Liver (tissue), 8 donors: ENCODE measurements at regions not wholly inside any gene's neighbourhood (a gene's known extent, or its start where the extent isn't known, plus 50 kb on each side); places are given as distances from the start of the nearest gene placed in this dataset.

Experiments used
- DNase-seq: peaks from one replicate; pipeline ENCODE4 v3.0.0-alpha.2; 2017; ENCODE audit warnings: low spot score
- H3K27ac ChIP-seq, 2 donors: one replicate each; pipeline ENCODE4 v1.7.0; 2013; ENCODE audit warnings: inconsistent platforms in 2 of 2, low read length in 2 of 2, control low read depth in 1 of 2, low read depth in 1 of 2, mild to moderate bottlenecking in 1 of 2
- H3K27me3 ChIP-seq, 4 donors: one replicate each; pipeline versions ENCODE4 v1.6.1 to v1.7.0; 2013; ENCODE audit warnings: low read length in 3 of 4, inconsistent platforms in 1 of 4, mild to moderate bottlenecking in 1 of 4, moderate library complexity in 1 of 4; ENCODE audit not compliant: control insufficient read depth in 4 of 4, insufficient read depth in 4 of 4
- H3K36me3 ChIP-seq, 4 donors: one replicate each; pipeline versions ENCODE4 v1.6.1 to v1.7.0; 2013; ENCODE audit warnings: low read length in 3 of 4, mild to moderate bottlenecking in 3 of 4, low read depth in 1 of 4, moderate library complexity in 1 of 4; ENCODE audit not compliant: control insufficient read depth in 4 of 4, insufficient read depth in 3 of 4
- H3K4me1 ChIP-seq, 4 donors: one replicate each; pipeline versions ENCODE4 v1.6.1 to v1.7.0; 2013; ENCODE audit warnings: low read length in 3 of 4, mild to moderate bottlenecking in 3 of 4, moderate library complexity in 1 of 4; ENCODE audit not compliant: control insufficient read depth in 4 of 4, insufficient read depth in 4 of 4
- H3K4me3 ChIP-seq, 3 donors: one replicate each; pipeline versions ENCODE4 v1.6.1 to v1.7.0; 2013; ENCODE audit warnings: low read length in 3 of 3, control low read depth in 1 of 3, low read depth in 1 of 3, mild to moderate bottlenecking in 1 of 3
- H3K9ac ChIP-seq, 2 donors: one replicate each; pipeline ENCODE4 v1.7.0; 2013; ENCODE audit warnings: low read length in 2 of 2, mild to moderate bottlenecking in 2 of 2, moderate library complexity in 2 of 2, control low read depth in 1 of 2, low read depth in 1 of 2
- H3K9me3 ChIP-seq, 4 donors: one replicate each; pipeline versions ENCODE4 v1.6.1 to v1.7.0; 2013; ENCODE audit warnings: low read length in 3 of 4; ENCODE audit not compliant: control insufficient read depth in 4 of 4
- CTCF ChIP-seq: fragments of 150-350 bp; IDR thresholded peaks from 2 replicates; pipeline ENCODE4 v1.5.1; 2017; ENCODE audit warnings: improper control_type of control experiment, low read depth, low read length; ENCODE audit not compliant: missing input control
- EGR1 ChIP-seq, 2 donors: IDR thresholded peaks; 2 replicates each; pipeline ENCODE4 v1.6.1; 2016 to 2018; ENCODE audit warnings: antibody characterized with exemption in 2 of 2, low read depth in 2 of 2
- FOXA1 ChIP-seq: IDR thresholded peaks from 2 replicates; pipeline ENCODE4 v1.6.1; 2016; ENCODE audit warnings: antibody characterized with exemption
- FOXA2 ChIP-seq: IDR thresholded peaks from 2 replicates; pipeline ENCODE4 v1.6.1; 2016; ENCODE audit warnings: antibody characterized with exemption
- GABPA ChIP-seq, 2 donors: IDR thresholded peaks in 1 of 2; conservative IDR thresholded peaks in 1 of 2; 2 replicates each; pipeline ENCODE4 v1.6.1; 2016; ENCODE audit warnings: antibody characterized with exemption in 2 of 2, mild to moderate bottlenecking in 1 of 2, moderate library complexity in 1 of 2
- HNF4A ChIP-seq, 2 donors: conservative IDR thresholded peaks; 2 replicates each; pipeline ENCODE4 v1.6.1; 2016; ENCODE audit warnings: antibody characterized with exemption in 2 of 2, mild to moderate bottlenecking in 2 of 2
- HNF4G ChIP-seq: IDR thresholded peaks from 2 replicates; pipeline ENCODE4 v1.6.1; 2016; ENCODE audit warnings: antibody characterized with exemption
- JUND ChIP-seq, 2 donors: IDR thresholded peaks; 2 replicates each; pipeline ENCODE4 v1.6.1; 2016; ENCODE audit warnings: antibody characterized with exemption in 2 of 2
- NR2F2 ChIP-seq: IDR thresholded peaks from 2 replicates; pipeline ENCODE4 v1.6.1; 2016; ENCODE audit warnings: antibody characterized with exemption
- RAD21 ChIP-seq, 2 donors: IDR thresholded peaks; 2 replicates each; pipeline ENCODE4 v1.6.1; 2016; ENCODE audit warnings: antibody characterized with exemption in 2 of 2, mild to moderate bottlenecking in 2 of 2
- REST ChIP-seq: IDR thresholded peaks from 2 replicates; pipeline ENCODE4 v1.6.1; 2016; ENCODE audit warnings: antibody characterized with exemption, mild to moderate bottlenecking
- RXRA ChIP-seq, 2 donors: IDR thresholded peaks; 2 replicates each; pipeline ENCODE4 v1.6.1; 2017 to 2018; ENCODE audit warnings: antibody characterized with exemption in 2 of 2, mild to moderate bottlenecking in 1 of 2
- SP1 ChIP-seq: IDR thresholded peaks from 2 replicates; pipeline ENCODE4 v1.6.1; 2018; ENCODE audit warnings: antibody characterized with exemption, mild to moderate bottlenecking
- TAF1 ChIP-seq: conservative IDR thresholded peaks from 2 replicates; pipeline ENCODE4 v1.6.1; 2016; ENCODE audit warnings: antibody characterized with exemption, mild to moderate bottlenecking
- YY1 ChIP-seq: IDR thresholded peaks from 2 replicates; pipeline ENCODE4 v1.6.1; 2016; ENCODE audit warnings: antibody characterized with exemption, mild to moderate bottlenecking
- ZBTB33 ChIP-seq: IDR thresholded peaks from 2 replicates; pipeline ENCODE4 v1.6.1; 2016; ENCODE audit warnings: antibody characterized with exemption
- WGBS: extraction: QIAGEN DNeasy Blood & Tissue Kit; methylation state at CpG from one replicate; pipeline ENCODE4 v1.1.7; 2013; 5-methylcytosine and 5-hydroxymethylcytosine counted together
- TF ChIP-seq, protein P1 (sequence below): IDR thresholded peaks from 2 replicates; pipeline ENCODE4 v1.6.1; 2016; ENCODE audit warnings: antibody characterized with exemption
- TF ChIP-seq, protein P2 (sequence below): IDR thresholded peaks from 2 replicates; pipeline ENCODE4 v1.6.1; 2016; ENCODE audit warnings: antibody characterized with exemption
- donor health status: healthy.
- donor health status: healthy.
- donor health status: healthy.
- donor health status: healthy.
- donor health status: healthy.

DNA sequence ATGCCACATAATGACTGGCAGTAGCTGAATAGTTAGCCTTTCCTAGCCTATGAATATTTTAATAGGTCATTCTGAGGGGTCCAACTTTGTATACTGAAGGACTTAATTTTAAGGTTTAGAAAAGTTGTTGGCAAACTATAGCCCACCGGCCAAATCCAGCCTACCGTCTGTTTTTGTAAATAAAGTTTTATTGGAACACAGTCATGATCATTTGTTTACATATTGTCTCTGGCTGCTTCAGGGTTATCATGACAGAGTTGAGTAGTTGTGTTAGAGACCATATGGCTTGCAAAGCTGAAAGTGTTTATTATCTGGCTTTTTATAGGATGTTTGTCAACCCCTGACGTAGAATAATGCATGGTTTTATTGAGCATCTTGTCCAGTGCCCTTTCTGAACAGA, 73.4 kb downstream of the NTMT2 start:
- H3K27me3 ChIP-seq, result no peaks in the 10 kb centered on the region

More for the DNA sequence above, 73.4 kb downstream of the NTMT2 start:
- H3K36me3 ChIP-seq, result no peaks in the 10 kb centered on the region
- no peak overlapping the region for H3K27ac ChIP-seq
- no peak overlapping the region for H3K4me3 ChIP-seq
- H3K9ac ChIP-seq, result no peak overlapping the region
- DNase-seq, result no peak
- H3K9me3 ChIP-seq, result no peaks in the 10 kb centered on the region
- WGBS, result 55% methylated on average over 3 of the region's 3 CpGs
- no peaks in the 10 kb centered on the region for H3K4me1 ChIP-seq
- TF ChIP-seq SP1, result no peak
- TF ChIP-seq FOXA2, result no peak
- TF ChIP-seq ZBTB33, result no peak
- TF ChIP-seq RXRA (IDR thresholded peaks at IDR 0.05), result no peak
- TF ChIP-seq, protein P1, sequence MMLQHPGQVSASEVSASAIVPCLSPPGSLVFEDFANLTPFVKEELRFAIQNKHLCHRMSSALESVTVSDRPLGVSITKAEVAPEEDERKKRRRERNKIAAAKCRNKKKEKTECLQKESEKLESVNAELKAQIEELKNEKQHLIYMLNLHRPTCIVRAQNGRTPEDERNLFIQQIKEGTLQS, result no peak
- no peak for TF ChIP-seq RAD21 (IDR thresholded peaks at IDR 0.05)
- no peak for TF ChIP-seq JUND (IDR thresholded peaks at IDR 0.05)
- TF ChIP-seq CTCF, result no peak
- no peak for TF ChIP-seq HNF4A (conservative IDR thresholded peaks at IDR 0.05)
- TF ChIP-seq YY1, result no peak
- no peak for TF ChIP-seq GABPA (IDR thresholded peaks at IDR 0.05 in 1 of 2, conservative IDR thresholded peaks at IDR 0.05 in 1 of 2)
- no peak for TF ChIP-seq EGR1 (IDR thresholded peaks at IDR 0.05; ENCODE audit: low read depth in 2 of 2)
- no peak for TF ChIP-seq REST
- TF ChIP-seq, protein P2, sequence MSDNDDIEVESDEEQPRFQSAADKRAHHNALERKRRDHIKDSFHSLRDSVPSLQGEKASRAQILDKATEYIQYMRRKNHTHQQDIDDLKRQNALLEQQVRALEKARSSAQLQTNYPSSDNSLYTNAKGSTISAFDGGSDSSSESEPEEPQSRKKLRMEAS, result no peak
- no peak for TF ChIP-seq NR2F2
- TF ChIP-seq HNF4G, result no peak
- no peak for TF ChIP-seq FOXA1
- no peak for TF ChIP-seq TAF1
